Fibroblast of lung (primary cell): ENCODE measurements at regions not wholly inside any gene's neighbourhood (a gene's known extent, or its start where the extent isn't known, plus 50 kb on each side); places are given as distances from the start of the nearest gene placed in this dataset.

Source experiments
- CTCF ChIP-seq, 2 donors: IDR thresholded peaks in 1 of 2; conservative IDR thresholded peaks in 1 of 2; 1 replicate in 1 of 2; 2 replicates in 1 of 2; pipeline ENCODE4 v1.5.1; 2011 to 2012; ENCODE audit warnings: low read length in 2 of 2, control low read depth in 1 of 2, inconsistent platforms in 1 of 2, low read depth in 1 of 2, mild to moderate bottlenecking in 1 of 2
- EZH2 ChIP-seq: IDR thresholded peaks from 2 replicates; pipeline ENCODE4 v1.5.1; 2012; ENCODE audit warnings: low read length, control low read depth, mild to moderate bottlenecking; ENCODE audit errors: missing control alignments

GRCh38 chr4:143089291-143089690 lies 95.4 kb upstream of the USP38 start:
- TF ChIP-seq EZH2 (no peak), CTCF (conservative IDR thresholded peaks at IDR 0.05 in 1 of 2, IDR thresholded peaks at IDR 0.05 in 1 of 2; ENCODE audit: low read depth in 1 of 2, low read length in 2 of 2) (no peak)
